GM13976 (cell line): ENCODE measurements at regions not wholly inside any gene's neighbourhood (a gene's known extent, or its start where the extent isn't known, plus 50 kb on each side); places are given as distances from the start of the nearest gene placed in this dataset.

Experiments
- DNase-seq: peaks from one replicate; pipeline ENCODE4 v3.0.0; 2012; ENCODE audit warnings: low spot score
- in situ Hi-C: fragments of 300-500 bp; cut with MboI; formaldehyde crosslinking; loops from one replicate; pipeline ENCODE4 v1.12.0; 2022; ENCODE audit warnings: low sequenced_read_pairs, mixed read lengths, inconsistent platforms; ENCODE audit not compliant: unreplicated experiment
- TF ChIP-seq, protein P1 (sequence below): IDR thresholded peaks from 2 replicates; pipeline ENCODE4 v1.5.1; 2012; ENCODE audit warnings: borderline replicate concordance, mild to moderate bottlenecking; ENCODE audit not compliant: insufficient read depth; ENCODE audit errors: extremely low read depth, missing control alignments, control extremely low read depth

DNA sequence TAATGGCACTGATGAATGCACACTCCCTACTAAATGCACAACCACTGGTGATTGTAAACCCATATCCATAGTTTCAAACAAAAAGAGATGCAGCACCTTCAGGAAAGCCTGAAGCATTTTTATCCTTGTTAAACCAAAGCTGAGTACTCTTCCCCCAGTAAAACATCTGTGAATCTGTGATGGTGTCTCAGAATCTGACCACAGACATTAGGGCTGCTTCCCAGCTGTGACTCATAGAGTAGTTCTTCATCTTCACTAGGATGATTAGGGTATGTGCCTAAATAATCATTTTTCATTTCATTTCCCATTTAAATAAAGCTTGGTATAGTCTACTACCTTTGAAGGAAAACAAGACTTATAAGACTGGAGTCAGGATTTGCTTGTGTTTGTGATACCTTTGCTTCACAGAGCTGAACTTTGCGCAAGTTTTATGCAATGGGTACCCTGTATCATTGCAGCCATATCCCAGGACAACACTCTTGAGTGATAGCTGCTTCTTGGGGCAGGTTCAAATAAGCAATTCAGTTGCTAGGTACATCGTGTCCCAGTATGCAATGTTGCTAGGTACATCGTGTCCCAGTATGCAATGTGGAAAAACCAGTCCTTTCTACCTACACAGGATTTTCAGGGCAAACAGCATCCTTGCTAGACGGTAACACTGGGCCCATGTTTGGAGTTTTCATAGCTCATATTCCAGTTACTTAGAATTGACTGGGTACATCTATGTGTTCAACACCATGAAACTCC is 277.1 kb downstream of the IRS2 start:
- TF ChIP-seq, protein P1, sequence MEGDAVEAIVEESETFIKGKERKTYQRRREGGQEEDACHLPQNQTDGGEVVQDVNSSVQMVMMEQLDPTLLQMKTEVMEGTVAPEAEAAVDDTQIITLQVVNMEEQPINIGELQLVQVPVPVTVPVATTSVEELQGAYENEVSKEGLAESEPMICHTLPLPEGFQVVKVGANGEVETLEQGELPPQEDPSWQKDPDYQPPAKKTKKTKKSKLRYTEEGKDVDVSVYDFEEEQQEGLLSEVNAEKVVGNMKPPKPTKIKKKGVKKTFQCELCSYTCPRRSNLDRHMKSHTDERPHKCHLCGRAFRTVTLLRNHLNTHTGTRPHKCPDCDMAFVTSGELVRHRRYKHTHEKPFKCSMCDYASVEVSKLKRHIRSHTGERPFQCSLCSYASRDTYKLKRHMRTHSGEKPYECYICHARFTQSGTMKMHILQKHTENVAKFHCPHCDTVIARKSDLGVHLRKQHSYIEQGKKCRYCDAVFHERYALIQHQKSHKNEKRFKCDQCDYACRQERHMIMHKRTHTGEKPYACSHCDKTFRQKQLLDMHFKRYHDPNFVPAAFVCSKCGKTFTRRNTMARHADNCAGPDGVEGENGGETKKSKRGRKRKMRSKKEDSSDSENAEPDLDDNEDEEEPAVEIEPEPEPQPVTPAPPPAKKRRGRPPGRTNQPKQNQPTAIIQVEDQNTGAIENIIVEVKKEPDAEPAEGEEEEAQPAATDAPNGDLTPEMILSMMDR: no peak
- no peak for DNase-seq
- in situ Hi-C loops: no loop called here

DNA sequence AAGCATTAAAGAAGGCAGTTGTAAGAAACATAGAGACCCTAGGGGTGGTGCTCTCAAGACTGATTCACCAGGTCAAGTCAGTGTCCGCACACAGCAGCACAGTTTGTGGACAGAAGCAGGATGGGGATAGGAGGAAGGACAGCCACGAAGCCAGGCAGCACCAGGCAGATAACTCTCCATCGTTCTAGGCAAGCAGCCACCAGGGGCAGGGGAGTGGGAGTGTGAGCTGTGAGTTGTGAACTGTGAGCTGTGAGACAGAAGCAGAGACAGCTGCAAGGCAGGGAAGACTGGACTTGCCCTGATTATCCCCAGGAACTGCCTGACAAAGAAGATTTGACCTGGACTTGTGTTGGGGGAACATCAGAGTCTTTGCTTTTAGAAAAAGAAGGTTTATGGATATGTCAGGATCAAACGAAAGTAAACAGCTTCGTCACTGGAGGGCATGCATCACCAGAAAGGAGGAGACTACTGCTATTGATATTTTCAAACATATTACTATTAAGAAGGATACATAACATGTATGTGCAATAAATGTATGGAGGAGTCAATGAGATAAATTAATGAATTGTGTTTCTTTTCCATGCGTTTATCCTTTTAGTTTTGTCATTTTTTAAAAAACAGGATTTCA is 286.1 kb downstream of the IRS2 start:
- in situ Hi-C loops: no loop called here
- DNase-seq: no peak
- TF ChIP-seq, protein P1: no peak

DNA sequence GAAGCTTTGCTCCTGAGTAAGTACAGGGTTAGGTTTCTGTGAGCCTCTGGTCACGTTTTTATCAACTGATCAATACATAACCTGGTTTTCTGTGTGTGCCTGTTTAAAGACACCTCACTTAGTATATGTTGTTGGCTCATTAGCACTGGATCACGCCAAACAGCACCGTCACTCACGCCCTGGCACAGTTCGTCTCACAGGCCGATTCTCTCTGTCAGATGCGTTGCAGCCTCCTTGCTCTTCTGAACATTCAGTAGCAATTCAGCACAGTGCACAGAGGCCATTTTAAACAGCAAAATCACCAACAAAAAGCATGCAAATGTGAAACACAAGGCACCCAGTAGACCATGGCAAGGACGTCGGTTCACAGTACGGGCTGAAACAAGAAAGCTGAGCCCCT is 288.5 kb downstream of the IRS2 start:
- in situ Hi-C loops: no loop called here
- DNase-seq: no peak
- TF ChIP-seq, protein P1: no peak

DNA sequence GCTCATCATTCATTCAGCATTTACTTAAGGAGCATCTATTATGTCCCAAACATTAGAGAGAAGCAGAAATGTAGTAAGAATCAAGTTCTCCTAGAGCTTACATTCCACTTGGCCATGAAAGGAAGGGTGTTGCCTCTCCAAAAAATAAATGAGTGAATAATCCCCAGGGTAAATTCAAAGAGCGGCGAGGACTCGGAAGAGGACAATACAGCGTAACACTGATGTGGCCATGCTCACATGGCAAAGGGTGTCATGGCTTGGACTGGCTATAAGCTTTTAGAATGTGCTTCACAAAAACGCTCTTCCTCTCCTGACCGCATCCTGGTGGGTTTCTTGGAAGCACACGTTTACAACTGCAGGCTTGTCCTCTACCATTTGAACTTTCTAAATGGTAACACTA is 290.2 kb downstream of the IRS2 start:
- in situ Hi-C loops: no loop called here
- DNase-seq: no peak
- TF ChIP-seq, protein P1: no peak

DNA sequence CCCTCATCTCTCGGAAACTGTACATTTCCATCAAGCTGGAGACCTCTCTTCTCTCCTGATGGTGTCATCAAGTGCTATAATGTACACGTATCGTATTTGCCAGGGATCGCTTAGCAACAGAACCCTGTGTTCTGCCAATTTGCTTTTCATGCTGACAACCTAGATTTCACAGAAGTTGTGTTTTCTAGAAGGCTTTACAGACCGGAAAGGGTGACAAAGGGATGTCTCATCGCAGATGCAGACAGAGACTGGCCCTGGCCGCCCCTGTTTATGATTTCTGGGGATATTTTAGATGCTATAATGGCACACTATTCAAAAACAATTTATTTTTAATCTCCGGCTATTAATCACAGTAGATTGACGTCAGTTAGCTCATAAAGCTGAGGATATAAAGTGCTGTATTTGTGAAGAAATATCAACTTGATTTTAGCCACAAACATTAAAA is 291.4 kb downstream of the IRS2 start:
- in situ Hi-C loops: no loop called here
- DNase-seq: no peak
- TF ChIP-seq, protein P1: no peak

DNA sequence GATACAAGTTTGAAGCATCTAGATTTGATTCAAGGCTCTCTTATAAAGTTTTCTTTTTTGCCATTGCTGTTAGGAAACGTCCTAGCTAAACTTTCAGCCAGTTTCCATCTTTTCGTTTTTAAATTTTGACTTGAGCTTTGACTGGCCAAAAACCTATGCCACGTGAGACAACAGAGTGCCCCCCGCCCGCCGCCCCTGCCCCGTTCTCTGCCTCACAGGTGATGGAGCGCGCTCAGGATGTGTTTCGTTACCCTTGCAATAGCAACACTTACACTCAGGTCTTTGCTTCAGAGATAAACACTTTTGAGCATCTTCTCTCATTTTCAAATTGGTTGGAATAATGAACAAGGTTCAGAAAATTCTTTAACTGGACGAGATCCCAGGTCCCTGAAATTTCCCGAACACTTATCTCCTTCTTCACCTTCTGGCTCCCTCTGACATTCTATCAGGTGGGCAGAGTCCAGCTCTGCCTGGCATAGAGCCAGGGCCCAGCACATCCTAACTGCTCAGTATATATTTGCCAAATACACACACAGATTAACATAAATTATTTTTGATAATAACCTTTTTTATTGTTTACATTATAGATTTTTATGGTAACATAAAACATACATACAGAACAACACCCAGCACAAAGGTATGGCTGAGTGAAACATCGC is 301.1 kb downstream of the IRS2 start:
- TF ChIP-seq, protein P1: no peak

More for the DNA sequence above, 301.1 kb downstream of the IRS2 start:
- in situ Hi-C loops: no loop called here
- no peak for DNase-seq
